Right lobe of liver (tissue), 4 donors: ENCODE measurements at regions not wholly inside any gene's neighbourhood (a gene's known extent, or its start where the extent isn't known, plus 50 kb on each side); places are given as distances from the start of the nearest gene placed in this dataset.

ENCODE experiments used
- POLR2A ChIP-seq: fragments of 450-650 bp; IDR thresholded peaks from one replicate; pipeline ENCODE4 v1.6.1; 2017; ENCODE audit warnings: antibody characterized with exemption, mild to moderate bottlenecking
- TF ChIP-seq, protein P1 (sequence below), 4 donors: fragments of 200-600 bp in 3 of 4; fragments of 450-650 bp in 1 of 4; IDR thresholded peaks; one replicate each; pipeline versions ENCODE4 v1.5.1 to v1.8.0; 2016 to 2022; ENCODE audit warnings: antibody characterized with exemption in 4 of 4, mild to moderate bottlenecking in 2 of 4
- donor health status: DM: no; HTN: no; CAD: no.
- donor health status: DM: no; HTN: no; CAD: no.
- donor health status: DM: no; HTN: yes; CAD: no.

- TF ChIP-seq, protein P1, sequence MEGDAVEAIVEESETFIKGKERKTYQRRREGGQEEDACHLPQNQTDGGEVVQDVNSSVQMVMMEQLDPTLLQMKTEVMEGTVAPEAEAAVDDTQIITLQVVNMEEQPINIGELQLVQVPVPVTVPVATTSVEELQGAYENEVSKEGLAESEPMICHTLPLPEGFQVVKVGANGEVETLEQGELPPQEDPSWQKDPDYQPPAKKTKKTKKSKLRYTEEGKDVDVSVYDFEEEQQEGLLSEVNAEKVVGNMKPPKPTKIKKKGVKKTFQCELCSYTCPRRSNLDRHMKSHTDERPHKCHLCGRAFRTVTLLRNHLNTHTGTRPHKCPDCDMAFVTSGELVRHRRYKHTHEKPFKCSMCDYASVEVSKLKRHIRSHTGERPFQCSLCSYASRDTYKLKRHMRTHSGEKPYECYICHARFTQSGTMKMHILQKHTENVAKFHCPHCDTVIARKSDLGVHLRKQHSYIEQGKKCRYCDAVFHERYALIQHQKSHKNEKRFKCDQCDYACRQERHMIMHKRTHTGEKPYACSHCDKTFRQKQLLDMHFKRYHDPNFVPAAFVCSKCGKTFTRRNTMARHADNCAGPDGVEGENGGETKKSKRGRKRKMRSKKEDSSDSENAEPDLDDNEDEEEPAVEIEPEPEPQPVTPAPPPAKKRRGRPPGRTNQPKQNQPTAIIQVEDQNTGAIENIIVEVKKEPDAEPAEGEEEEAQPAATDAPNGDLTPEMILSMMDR (IDR thresholded peaks at IDR 0.05) = no peak
- no peak for TF ChIP-seq POLR2A
These were observed 847.7 kb upstream of the INTU start for GRCh38 chr4:126784966-126785580.
